Keratinocyte (primary cell): ENCODE measurements at regions not wholly inside any gene's neighbourhood (a gene's known extent, or its start where the extent isn't known, plus 50 kb on each side); places are given as distances from the start of the nearest gene placed in this dataset.

Experiments
- EZH2 ChIP-seq: IDR thresholded peaks from one replicate; pipeline ENCODE4 v1.6.1; 2012; ENCODE audit warnings: inconsistent platforms, mild to moderate bottlenecking, low read length, moderate library complexity
- TF ChIP-seq, protein P1 (sequence below), 3 experiments: IDR thresholded peaks in 1 of 3; conservative IDR thresholded peaks in 1 of 3; optimal IDR thresholded peaks in 1 of 3; 2 replicates in 2 of 3; 3 replicates in 1 of 3; pipeline versions ENCODE3 to v1.5.1; 2011; ENCODE audit warnings: low read length in 3 of 3, mild to moderate bottlenecking in 3 of 3, moderate library complexity in 2 of 3, control low read depth in 1 of 3, inconsistent platforms in 1 of 3; ENCODE audit not compliant: insufficient read depth in 2 of 3; ENCODE audit errors: extremely low read depth in 1 of 3

DNA sequence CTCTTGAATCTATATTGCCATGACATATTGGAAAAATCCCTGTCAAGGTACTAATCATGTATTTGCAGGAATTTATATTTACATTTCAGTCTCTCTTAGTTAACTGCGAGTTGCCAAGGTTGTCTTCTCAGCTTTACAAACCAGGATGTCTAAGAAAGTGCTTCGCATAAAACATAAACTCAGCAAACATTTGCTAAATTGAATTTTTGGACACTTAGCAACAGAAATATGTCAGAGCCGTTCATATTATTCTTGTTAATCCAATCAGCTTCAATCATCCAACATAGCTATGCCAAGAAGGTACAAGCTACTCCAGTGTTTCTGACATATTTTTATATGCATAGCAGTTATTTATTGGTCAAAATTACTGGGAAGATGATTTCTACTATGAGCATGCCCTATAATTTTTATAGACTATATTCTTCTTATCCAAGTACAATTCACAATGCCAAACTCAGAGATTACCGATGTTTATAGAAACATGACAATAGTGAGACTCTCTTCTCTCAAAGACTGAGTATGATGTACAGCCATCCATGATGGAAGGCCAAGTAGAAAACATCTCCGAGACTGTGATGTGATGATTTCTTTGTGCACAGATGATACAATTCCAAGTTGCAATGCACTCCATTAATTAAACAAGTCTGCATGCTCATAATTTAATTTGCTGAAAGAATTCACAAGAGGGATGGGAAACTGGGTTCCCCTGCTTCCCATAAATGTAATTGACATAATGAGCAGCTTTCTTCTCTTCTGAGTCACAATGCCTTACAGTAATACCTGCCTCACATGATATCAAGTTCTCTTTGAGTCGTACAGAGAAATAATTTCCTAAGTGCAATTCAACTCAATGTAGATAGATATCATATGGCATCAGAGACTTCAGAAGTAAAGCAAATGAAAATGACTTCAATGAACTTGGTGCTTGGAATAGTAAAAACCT lies 776.3 kb downstream of the EFNB2 start:
- TF ChIP-seq, protein P1, sequence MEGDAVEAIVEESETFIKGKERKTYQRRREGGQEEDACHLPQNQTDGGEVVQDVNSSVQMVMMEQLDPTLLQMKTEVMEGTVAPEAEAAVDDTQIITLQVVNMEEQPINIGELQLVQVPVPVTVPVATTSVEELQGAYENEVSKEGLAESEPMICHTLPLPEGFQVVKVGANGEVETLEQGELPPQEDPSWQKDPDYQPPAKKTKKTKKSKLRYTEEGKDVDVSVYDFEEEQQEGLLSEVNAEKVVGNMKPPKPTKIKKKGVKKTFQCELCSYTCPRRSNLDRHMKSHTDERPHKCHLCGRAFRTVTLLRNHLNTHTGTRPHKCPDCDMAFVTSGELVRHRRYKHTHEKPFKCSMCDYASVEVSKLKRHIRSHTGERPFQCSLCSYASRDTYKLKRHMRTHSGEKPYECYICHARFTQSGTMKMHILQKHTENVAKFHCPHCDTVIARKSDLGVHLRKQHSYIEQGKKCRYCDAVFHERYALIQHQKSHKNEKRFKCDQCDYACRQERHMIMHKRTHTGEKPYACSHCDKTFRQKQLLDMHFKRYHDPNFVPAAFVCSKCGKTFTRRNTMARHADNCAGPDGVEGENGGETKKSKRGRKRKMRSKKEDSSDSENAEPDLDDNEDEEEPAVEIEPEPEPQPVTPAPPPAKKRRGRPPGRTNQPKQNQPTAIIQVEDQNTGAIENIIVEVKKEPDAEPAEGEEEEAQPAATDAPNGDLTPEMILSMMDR (optimal IDR thresholded peaks at IDR 0.05 in 1 of 3, IDR thresholded peaks at IDR 0.05 in 1 of 3, conservative IDR thresholded peaks at IDR 0.05 in 1 of 3; ENCODE audit: extremely low read depth in 1 of 3, insufficient read depth in 2 of 3, low read length in 3 of 3): no peak
- no peak for TF ChIP-seq EZH2
